ENCODE measurements at regions not wholly inside any gene's neighbourhood (a gene's known extent, or its start where the extent isn't known, plus 50 kb on each side); places are given as distances from the start of the nearest gene placed in this dataset.
"Not testable (repeated sequence)": the region's sequence is repeated elsewhere in the genome, so short reads cannot be mapped to it uniquely, and the experiment has no call there.

DNA sequence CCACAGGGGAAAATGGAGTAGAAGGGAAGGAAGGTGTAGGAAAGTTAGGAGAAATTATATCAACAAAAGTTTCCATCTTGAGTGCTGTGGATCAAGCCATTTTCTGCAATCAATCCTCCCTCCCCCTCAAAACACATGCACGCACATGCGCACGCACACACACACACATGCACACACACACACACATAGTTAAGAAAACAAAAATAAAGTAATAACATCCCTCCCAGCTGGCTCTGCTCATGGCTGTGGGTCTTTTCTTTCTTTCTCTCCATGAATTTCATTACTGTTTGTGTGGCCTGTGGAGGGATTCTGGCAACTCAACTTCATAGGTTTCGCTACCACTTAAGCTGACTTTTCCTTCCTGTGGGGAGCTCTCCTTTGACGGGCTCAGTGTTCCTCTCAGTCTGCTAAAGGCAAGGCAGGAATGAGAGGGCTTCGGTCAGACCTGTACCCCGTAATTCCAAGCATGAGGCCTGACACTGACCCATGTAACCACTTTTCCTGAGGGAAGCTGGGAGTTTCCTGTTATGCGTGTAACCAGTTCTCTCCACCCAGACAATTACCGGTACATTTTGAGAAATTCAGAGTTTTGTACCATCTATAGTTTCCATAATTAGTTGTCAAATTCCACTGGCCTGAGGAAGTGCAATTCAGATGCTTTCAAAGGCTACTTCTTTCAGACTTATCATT, 79.8 kb downstream of the ZNF92 start:
- in situ Hi-C loops (cut with HindIII; ENCODE audit: low pct_ligation_motif_present, low sequenced_read_pairs), result no loop called here

DNA sequence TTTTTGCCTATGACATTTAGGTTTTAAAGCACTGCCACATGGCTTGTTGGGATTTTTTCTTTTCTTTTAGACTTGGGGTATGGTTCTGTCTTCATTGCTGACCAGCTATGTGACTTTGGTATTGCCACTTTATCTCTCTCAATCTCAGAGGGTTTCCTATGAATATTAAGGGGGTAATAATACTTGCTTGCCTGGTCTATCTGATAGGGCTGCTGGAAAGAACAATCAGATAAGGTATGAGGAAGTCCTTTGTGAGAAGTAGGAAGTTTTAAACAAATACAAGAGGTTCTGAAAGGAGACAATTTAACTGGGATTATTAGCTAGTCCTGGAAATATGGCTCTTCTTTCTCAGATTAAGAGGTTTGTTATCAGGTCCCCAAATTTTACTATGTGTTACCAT, 80.8 kb downstream of the ZNF92 start:
- H3K36me3 ChIP-seq (replicated peaks), result no peaks in the 10 kb centered on the region
- no peaks in the 10 kb centered on the region for H3K27me3 ChIP-seq (replicated peaks)
- H3K27ac ChIP-seq, result no peak overlapping the region
- DNase-seq, result no peak
- no peak overlapping the region for H3K4me3 ChIP-seq (ENCODE audit: low read depth, low read length)
- in situ Hi-C loops (cut with HindIII; ENCODE audit: low pct_ligation_motif_present, low sequenced_read_pairs), result no loop called here
- TF ChIP-seq, protein P1, sequence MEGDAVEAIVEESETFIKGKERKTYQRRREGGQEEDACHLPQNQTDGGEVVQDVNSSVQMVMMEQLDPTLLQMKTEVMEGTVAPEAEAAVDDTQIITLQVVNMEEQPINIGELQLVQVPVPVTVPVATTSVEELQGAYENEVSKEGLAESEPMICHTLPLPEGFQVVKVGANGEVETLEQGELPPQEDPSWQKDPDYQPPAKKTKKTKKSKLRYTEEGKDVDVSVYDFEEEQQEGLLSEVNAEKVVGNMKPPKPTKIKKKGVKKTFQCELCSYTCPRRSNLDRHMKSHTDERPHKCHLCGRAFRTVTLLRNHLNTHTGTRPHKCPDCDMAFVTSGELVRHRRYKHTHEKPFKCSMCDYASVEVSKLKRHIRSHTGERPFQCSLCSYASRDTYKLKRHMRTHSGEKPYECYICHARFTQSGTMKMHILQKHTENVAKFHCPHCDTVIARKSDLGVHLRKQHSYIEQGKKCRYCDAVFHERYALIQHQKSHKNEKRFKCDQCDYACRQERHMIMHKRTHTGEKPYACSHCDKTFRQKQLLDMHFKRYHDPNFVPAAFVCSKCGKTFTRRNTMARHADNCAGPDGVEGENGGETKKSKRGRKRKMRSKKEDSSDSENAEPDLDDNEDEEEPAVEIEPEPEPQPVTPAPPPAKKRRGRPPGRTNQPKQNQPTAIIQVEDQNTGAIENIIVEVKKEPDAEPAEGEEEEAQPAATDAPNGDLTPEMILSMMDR (IDR thresholded peaks at IDR 0.05; ENCODE audit: low read depth, low read length, missing control alignments), result no peak

More for the DNA sequence above, 79.8 kb downstream of the ZNF92 start:
- H3K4me3 ChIP-seq (ENCODE audit: low read depth, low read length), result no peak overlapping the region
- H3K27ac ChIP-seq, result no peak overlapping the region
- H3K27me3 ChIP-seq (replicated peaks), result no peaks in the 10 kb centered on the region
- H3K36me3 ChIP-seq (replicated peaks), result no peaks in the 10 kb centered on the region
- no peak for DNase-seq
- TF ChIP-seq, protein P1 (IDR thresholded peaks at IDR 0.05; ENCODE audit: low read depth, low read length, missing control alignments), result no peak

DNA sequence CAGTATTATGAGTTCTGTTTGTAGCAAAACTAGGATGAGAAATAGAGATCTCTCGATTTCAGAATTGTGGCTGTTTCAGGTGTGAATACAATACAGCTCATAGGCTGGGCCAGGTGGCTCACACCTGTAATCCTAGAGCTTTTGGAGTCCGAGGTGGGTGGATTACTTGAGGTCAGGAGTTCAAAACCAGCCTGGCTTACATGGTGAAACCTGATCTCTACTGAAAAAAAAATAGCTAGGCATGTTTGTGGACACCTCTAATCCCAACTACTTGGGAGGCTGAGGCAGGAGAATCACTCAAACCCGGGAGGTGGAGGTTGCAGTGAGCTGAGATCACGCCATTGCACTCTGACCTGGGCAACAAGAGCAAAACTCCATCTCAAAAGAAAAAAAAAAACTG, 81.4 kb downstream of the ZNF92 start:
- in situ Hi-C loops (cut with HindIII; ENCODE audit: low pct_ligation_motif_present, low sequenced_read_pairs); H3K27ac ChIP-seq; DNase-seq; H3K27me3 ChIP-seq (replicated peaks); H3K4me3 ChIP-seq (ENCODE audit: low read depth, low read length); H3K36me3 ChIP-seq (replicated peaks): not testable (repeated sequence)

DNA sequence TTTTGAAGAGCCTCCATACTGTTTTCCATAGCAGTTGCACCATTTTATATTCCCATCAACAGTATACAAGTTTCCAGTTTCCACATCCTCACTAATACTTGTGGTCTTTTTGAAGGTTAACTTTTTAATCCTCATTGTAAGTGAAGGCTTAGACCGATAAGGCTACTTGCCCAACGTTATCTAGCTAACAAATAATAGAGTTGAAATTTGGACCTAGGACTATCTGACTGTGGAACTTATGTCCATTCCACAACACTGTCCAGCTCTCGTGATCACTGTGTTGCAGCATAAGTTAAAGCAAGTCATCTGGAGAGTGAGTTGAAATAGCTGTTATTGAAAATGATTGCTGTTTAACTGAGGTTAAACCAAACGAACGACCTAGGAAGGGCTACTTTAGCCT, 84.0 kb downstream of the ZNF92 start:
- no peaks in the 10 kb centered on the region for H3K36me3 ChIP-seq (replicated peaks)
- DNase-seq, result no peak
- H3K4me3 ChIP-seq (ENCODE audit: low read depth, low read length), result no peak overlapping the region
- in situ Hi-C loops (cut with HindIII; ENCODE audit: low pct_ligation_motif_present, low sequenced_read_pairs), result no loop called here
- no peak overlapping the region for H3K27ac ChIP-seq
- TF ChIP-seq, protein P1 (IDR thresholded peaks at IDR 0.05; ENCODE audit: low read depth, low read length, missing control alignments), result no peak
- no peaks in the 10 kb centered on the region for H3K27me3 ChIP-seq (replicated peaks)

DNA sequence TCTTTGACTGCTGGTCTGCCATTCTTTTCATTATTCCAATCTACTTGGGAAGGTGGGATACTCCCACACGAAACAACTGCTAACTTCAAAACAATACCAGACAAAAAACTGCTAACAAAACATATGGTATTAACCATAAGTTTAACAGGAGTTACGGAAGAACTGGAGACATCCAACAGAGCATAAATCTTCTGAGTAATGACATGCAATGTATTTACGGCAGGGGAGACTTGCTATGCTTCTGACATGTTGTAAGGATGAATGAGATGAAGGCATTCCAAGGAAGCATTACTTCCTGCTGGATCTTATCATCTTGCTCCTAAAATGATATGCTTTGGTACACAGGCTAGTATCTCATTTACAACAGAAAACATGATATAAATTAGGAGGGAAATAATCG, 85.8 kb downstream of the ZNF92 start:
- TF ChIP-seq, protein P1 (IDR thresholded peaks at IDR 0.05; ENCODE audit: low read depth, low read length, missing control alignments), result no peak
- in situ Hi-C loops (cut with HindIII; ENCODE audit: low pct_ligation_motif_present, low sequenced_read_pairs), result no loop called here
- no peak for DNase-seq
- Histone ChIP-seq H3K4me3 (ENCODE audit: low read depth, low read length) (no peak overlapping the region), H3K27me3 (replicated peaks) (no peaks in the 10 kb centered on the region), H3K27ac (no peak overlapping the region), H3K36me3 (replicated peaks) (no peaks in the 10 kb centered on the region)

DNA sequence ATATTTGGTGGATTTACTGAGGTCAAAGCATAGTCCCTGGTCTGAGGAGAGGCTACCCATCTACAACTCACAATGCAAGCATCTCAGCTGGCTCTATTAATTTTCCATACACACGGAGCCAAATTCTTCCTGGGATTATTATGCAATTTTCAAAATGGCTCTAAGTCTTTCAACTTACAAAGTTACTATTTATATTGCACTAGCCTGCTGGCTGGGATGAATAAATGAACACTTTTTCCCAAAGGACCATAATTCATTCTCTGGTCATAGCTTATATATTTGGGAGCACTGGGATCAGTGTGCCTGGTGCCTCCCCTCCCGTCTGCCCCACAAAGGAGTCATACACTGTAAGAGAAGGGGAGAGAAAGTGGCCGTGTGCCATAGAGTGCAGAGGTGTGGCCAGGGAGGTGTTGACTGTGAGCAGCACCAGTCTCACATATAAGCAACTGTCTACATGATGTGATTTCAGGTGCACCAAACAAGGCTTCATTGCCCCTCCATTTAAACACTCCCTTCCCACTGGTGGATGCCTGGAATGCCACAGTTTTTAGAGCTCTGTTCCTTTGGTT, 88.6 kb downstream of the ZNF92 start:
- no peak overlapping the region for H3K27ac ChIP-seq
- H3K36me3 ChIP-seq (replicated peaks), result no peaks in the 10 kb centered on the region

More for the DNA sequence above, 88.6 kb downstream of the ZNF92 start:
- in situ Hi-C loops (cut with HindIII; ENCODE audit: low pct_ligation_motif_present, low sequenced_read_pairs), result no loop called here
- no peak for DNase-seq
- Histone ChIP-seq H3K4me3 (ENCODE audit: low read depth, low read length) (no peak overlapping the region), H3K27me3 (replicated peaks) (no peaks in the 10 kb centered on the region)
- TF ChIP-seq, protein P1 (IDR thresholded peaks at IDR 0.05; ENCODE audit: low read depth, low read length, missing control alignments), result no peak
